Skin epidermis (tissue), 12 donors: ENCODE measurements at regions not wholly inside any gene's neighbourhood (a gene's known extent, or its start where the extent isn't known, plus 50 kb on each side); places are given as distances from the start of the nearest gene placed in this dataset.
"Not testable (repeated sequence)": the region's sequence is repeated elsewhere in the genome, so short reads cannot be mapped to it uniquely, and the experiment has no call there.

Experiments used
- H3K27ac ChIP-seq, 21 experiments: fragments of 200-600 bp; sonication (generic) in 11 of 21; one replicate each; pipeline ENCODE4 v1.5.0; 2020; ENCODE audit warnings: mild to moderate bottlenecking in 3 of 21, inconsistent platforms in 2 of 21, moderate library complexity in 2 of 21
- H3K4me3 ChIP-seq, 7 experiments: fragments of 200-600 bp; sonication (generic) in 2 of 7; one replicate each; pipeline ENCODE4 v1.5.0; 2020; ENCODE audit warnings: inconsistent platforms in 2 of 7, mild to moderate bottlenecking in 2 of 7, moderate library complexity in 1 of 7

GRCh38 chr5:38673671-38674071 is 117.2 kb upstream of the LIFR start:
- no peak overlapping the region for H3K27ac ChIP-seq
- no peak overlapping the region for H3K4me3 ChIP-seq

GRCh38 chr5:38675443-38675842 is 119.0 kb upstream of the LIFR start:
- Histone ChIP-seq H3K27ac (no peak overlapping the region), H3K4me3 (no peak overlapping the region)

GRCh38 chr5:38677636-38678035 is 121.2 kb upstream of the LIFR start:
- Histone ChIP-seq H3K27ac (no peak overlapping the region), H3K4me3 (no peak overlapping the region)

- no peak overlapping the region for H3K4me3 ChIP-seq
- no peak overlapping the region for H3K27ac ChIP-seq
Observed at GRCh38 chr5:38678076-38678475, 121.6 kb upstream of the LIFR start.

- not testable (repeated sequence) for H3K27ac ChIP-seq, H3K4me3 ChIP-seq
Observed at GRCh38 chr5:38678697-38679096, 122.3 kb upstream of the LIFR start.

- Histone ChIP-seq H3K27ac (no peak overlapping the region), H3K4me3 (no peak overlapping the region)
Observed at GRCh38 chr5:38680094-38680825, 123.8 kb upstream of the LIFR start.

- Histone ChIP-seq H3K27ac (no peak overlapping the region), H3K4me3 (no peak overlapping the region)
Observed at GRCh38 chr5:38681029-38681706, 124.7 kb upstream of the LIFR start.

- no peak overlapping the region for H3K4me3 ChIP-seq
Observed at GRCh38 chr5:38681966-38682365, 125.5 kb upstream of the LIFR start.

GRCh38 chr5:38686658-38687057 is 130.2 kb upstream of the LIFR start:
- H3K4me3 ChIP-seq: no peak overlapping the region
- H3K27ac ChIP-seq: no peak overlapping the region

More at GRCh38 chr5:38681966-38682365, 125.5 kb upstream of the LIFR start:
- no peak overlapping the region for H3K27ac ChIP-seq

GRCh38 chr5:38692346-38692745 is 135.9 kb upstream of the LIFR start:
- H3K27ac ChIP-seq: no peak overlapping the region
- no peak overlapping the region for H3K4me3 ChIP-seq

GRCh38 chr5:38692781-38693527 is 136.5 kb upstream of the LIFR start:
- no peak overlapping the region for H3K27ac ChIP-seq
- no peak overlapping the region for H3K4me3 ChIP-seq

- no peak overlapping the region for H3K27ac ChIP-seq
- no peak overlapping the region for H3K4me3 ChIP-seq
Observed at GRCh38 chr5:38695021-38695958, 138.8 kb upstream of the LIFR start.

- Histone ChIP-seq H3K27ac (no peak overlapping the region), H3K4me3 (no peak overlapping the region)
Observed at GRCh38 chr5:38697013-38697412, 140.6 kb upstream of the LIFR start.

GRCh38 chr5:38705529-38705928 is 140.3 kb upstream of the OSMR start:
- not testable (repeated sequence) for H3K27ac ChIP-seq, H3K4me3 ChIP-seq

- Histone ChIP-seq H3K4me3 (no peak overlapping the region), H3K27ac (no peak overlapping the region)
Observed at GRCh38 chr5:38706376-38706775, 139.4 kb upstream of the OSMR start.

- no peak overlapping the region for H3K27ac ChIP-seq
Observed at GRCh38 chr5:38707352-38708210, 138.2 kb upstream of the OSMR start.

GRCh38 chr5:38709678-38710306 is 136.0 kb upstream of the OSMR start:
- no peak overlapping the region for H3K27ac ChIP-seq

More at GRCh38 chr5:38707352-38708210, 138.2 kb upstream of the OSMR start:
- H3K4me3 ChIP-seq: no peak overlapping the region

GRCh38 chr5:38710627-38711026 is 135.2 kb upstream of the OSMR start:
- H3K4me3 ChIP-seq: no peak overlapping the region
- H3K27ac ChIP-seq: no peak overlapping the region

More at GRCh38 chr5:38709678-38710306, 136.0 kb upstream of the OSMR start:
- H3K4me3 ChIP-seq: no peak overlapping the region
